HUES6 (cell line): ENCODE measurements at regions not wholly inside any gene's neighbourhood (a gene's known extent, or its start where the extent isn't known, plus 50 kb on each side); places are given as distances from the start of the nearest gene placed in this dataset.
"Not testable (repeated sequence)": the region's sequence is repeated elsewhere in the genome, so short reads cannot be mapped to it uniquely, and the experiment has no call there.

Experiments used
- H3K27ac ChIP-seq: 2 replicates; pipeline ENCODE4 v1.7.0; 2013; ENCODE audit warnings: low read depth, mild to moderate bottlenecking, low read length, inconsistent platforms
- H3K27me3 ChIP-seq: 2 replicates; pipeline ENCODE4 v1.6.1; 2013; ENCODE audit warnings: low read length; ENCODE audit not compliant: control insufficient read depth, insufficient read depth
- H3K36me3 ChIP-seq: 2 replicates; pipeline ENCODE4 v1.6.1; 2013; ENCODE audit warnings: low read length; ENCODE audit not compliant: control insufficient read depth, insufficient read depth
- H3K4me1 ChIP-seq: 2 replicates; pipeline ENCODE4 v1.6.1; 2013; ENCODE audit warnings: low read length; ENCODE audit not compliant: control insufficient read depth, insufficient read depth
- H3K4me3 ChIP-seq: 2 replicates; pipeline ENCODE4 v1.5.1; 2013; ENCODE audit warnings: low read depth, low read length
- H3K9ac ChIP-seq: one replicate; pipeline ENCODE4 v1.6.1; 2013; ENCODE audit warnings: mild to moderate bottlenecking, low read length
- H3K9me3 ChIP-seq: 2 replicates; pipeline ENCODE4 v1.6.1; 2013; ENCODE audit warnings: low read depth, low read length; ENCODE audit not compliant: control insufficient read depth, insufficient read depth

DNA sequence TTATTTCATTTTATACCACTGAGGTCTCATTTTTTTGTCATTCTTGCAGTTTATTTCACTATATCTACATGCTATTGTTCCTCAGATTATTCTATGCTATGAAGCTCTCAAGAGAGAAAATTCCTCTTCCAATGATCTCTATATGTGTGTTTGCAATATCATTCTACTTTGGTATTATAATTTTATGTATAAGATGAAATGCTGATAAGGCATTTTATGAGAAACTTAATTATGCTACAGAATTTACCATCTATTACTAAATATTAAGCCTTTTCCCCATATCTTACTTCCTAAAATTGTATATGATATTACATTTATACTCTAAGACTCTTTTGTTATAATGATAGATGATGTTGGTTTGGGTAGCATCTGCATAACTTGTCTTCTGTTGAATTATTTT lies 765.5 kb downstream of the KCNJ2 start:
- no peaks in the 10 kb centered on the region for H3K27me3 ChIP-seq
- H3K9ac ChIP-seq: no peak overlapping the region
- H3K9me3 ChIP-seq: no peaks in the 10 kb centered on the region
- H3K4me1 ChIP-seq: 0 out of 2 replicates have a peak, but pooled peaks cover 4% of the 10 kb centered on the region
- H3K4me3 ChIP-seq: no peak overlapping the region
- no peak overlapping the region for H3K27ac ChIP-seq
- H3K36me3 ChIP-seq: no peaks in the 10 kb centered on the region

DNA sequence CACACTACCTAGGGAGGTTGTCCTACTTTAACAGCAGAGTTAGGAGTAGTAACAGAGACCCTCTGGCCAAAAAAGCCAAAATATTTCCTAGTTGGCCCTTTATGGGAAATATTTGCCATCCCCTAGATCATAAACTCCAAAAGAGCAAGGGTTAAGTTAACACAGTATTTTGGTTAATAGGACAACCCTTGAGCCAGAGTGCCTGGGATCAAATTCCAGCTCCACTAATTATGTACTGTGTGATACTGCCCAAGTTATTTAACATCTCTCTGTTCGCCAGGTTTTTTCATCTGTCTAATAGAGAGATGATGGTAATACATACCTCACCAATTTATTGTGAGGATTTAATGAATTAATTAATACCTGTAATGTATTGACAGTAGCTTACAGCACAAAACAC lies 767.4 kb downstream of the KCNJ2 start:
- Histone ChIP-seq H3K36me3 (no peaks in the 10 kb centered on the region), H3K9ac (no peak overlapping the region), H3K9me3 (no peaks in the 10 kb centered on the region), H3K4me1 (0 out of 2 replicates have a peak, but pooled peaks cover 4% of the 10 kb centered on the region), H3K4me3 (no peak overlapping the region), H3K27ac (no peak overlapping the region), H3K27me3 (no peaks in the 10 kb centered on the region)

DNA sequence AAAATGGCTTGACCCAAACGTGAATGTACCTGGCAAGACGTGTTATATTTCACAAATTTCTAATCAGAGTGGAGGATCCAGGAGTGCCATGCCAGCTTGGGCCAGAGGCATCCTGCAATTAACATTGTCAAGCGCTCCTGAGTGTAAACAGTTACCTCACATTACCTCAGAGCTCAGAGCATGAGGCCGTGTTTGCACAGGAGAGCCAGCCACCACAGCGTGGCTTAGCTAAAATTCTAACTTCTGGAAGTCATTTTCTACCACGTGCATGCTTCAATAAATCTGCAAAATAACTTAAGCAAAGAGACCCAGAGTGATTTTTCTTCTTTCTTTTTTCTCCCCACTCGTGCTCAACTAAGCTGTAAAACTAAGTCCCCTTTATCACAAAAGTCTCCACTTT lies 769.0 kb downstream of the KCNJ2 start:
- Histone ChIP-seq H3K27ac (no peak overlapping the region), H3K4me1 (0 out of 2 replicates have a peak, but pooled peaks cover 4% of the 10 kb centered on the region), H3K4me3 (no peak overlapping the region), H3K9me3 (no peaks in the 10 kb centered on the region), H3K27me3 (no peaks in the 10 kb centered on the region), H3K36me3 (no peaks in the 10 kb centered on the region), H3K9ac (no peak overlapping the region)

DNA sequence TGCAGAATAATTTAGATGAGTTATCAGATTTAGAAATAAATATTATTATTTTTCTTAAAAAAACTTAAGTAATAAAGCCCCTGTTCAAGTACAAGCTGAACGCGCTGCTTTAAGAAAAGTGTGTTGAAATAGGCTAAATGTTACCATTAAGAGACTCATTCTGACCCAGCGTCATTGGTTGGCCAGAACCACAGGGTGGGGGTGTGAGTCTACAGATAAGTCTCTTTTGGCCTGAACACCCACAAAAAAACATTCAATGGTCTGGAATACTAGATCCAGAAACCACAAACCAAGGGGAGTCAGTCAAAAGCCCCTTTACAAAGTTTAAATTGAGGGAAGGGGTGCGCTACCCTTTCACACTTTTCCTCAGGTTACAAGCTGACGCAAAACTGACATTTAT lies 776.1 kb downstream of the KCNJ2 start:
- no peaks in the 10 kb centered on the region for H3K27me3 ChIP-seq
- no peak overlapping the region for H3K4me3 ChIP-seq
- peaks cover 7% of the 10 kb centered on the region; the same call in 1 of the 2 replicates for H3K4me1 ChIP-seq
- H3K27ac ChIP-seq: no peak overlapping the region
- H3K9me3 ChIP-seq: 0 out of 2 replicates have a peak, but pooled peaks cover 2% of the 10 kb centered on the region
- no peaks in the 10 kb centered on the region for H3K36me3 ChIP-seq
- H3K9ac ChIP-seq: no peak overlapping the region

DNA sequence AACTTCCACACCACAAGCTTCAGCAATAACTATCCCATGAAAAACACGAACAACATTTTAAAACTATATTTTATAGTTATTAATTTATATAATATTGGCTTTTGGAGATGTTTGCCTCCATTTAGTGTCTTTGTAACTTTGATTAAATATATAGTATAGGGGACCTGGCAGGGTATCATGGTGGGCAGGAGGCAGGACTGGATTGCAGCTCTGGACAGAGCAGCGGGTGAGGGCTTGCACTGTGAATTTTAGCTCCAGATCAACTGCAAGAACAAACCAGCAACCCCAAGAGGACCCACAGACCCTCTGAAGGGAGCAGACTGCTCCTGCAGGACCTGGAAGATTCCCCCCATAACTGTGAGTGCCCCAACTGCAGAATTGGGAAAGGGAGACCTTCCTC lies 777.9 kb downstream of the KCNJ2 start:
- no peaks in the 10 kb centered on the region for H3K36me3 ChIP-seq
- 0 out of 2 replicates have a peak, but pooled peaks cover 4% of the 10 kb centered on the region for H3K9me3 ChIP-seq
- no peak overlapping the region for H3K27ac ChIP-seq
- no peak overlapping the region for H3K9ac ChIP-seq
- peaks cover 7% of the 10 kb centered on the region; the same call in 1 of the 2 replicates for H3K4me1 ChIP-seq
- no peak overlapping the region for H3K4me3 ChIP-seq
- no peaks in the 10 kb centered on the region for H3K27me3 ChIP-seq

DNA sequence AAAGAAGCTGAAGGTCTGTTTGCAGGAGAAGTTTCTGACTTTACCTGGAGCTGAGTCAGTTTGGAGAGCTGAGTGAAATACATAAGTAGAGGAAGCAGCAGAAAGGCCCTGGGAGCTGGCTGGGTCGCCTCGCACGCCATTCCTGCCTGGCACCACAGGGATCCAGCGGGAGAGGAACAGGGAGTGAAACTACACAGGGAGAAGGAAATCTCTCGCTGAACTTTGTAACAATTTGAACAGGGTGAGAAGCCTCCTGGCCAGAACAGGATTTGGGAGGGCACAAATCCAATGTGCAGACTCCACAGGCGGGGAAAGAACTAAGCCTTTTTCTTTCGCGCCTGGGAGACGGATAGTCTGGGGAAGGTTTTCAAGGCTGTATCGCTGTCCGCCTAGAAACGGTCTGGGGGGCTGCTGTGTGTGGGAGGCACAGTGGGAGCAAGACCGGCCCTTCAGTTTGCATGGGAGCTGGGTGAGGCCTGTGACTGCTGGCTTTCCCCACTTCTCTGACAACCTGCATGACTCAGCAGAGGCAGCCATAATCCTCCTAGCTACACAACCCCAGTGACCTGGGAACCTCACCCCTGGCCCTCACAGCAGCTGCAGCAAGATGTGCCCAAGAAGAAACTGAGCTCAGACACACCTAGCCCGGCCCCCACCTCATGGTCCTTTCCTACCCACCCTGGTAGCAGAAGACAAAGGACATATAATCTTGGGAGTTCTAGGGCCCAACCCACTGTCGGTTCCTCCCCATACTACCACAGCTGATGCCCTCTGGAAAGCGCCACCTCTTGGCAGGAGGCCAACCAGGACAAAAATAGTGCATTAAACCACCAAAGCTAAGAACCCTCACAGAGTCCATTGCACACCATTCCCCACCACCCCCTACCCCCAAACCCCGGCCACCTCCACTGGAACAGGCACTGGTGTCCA lies 778.6 kb downstream of the KCNJ2 start:
- Histone ChIP-seq H3K9me3 (0 out of 2 replicates have a peak, but pooled peaks cover 4% of the 10 kb centered on the region), H3K4me1 (peaks cover 7% of the 10 kb centered on the region; the same call in 1 of the 2 replicates), H3K36me3 (no peaks in the 10 kb centered on the region), H3K27ac (no peak overlapping the region), H3K27me3 (no peaks in the 10 kb centered on the region), H3K4me3 (no peak overlapping the region), H3K9ac (no peak overlapping the region)

DNA sequence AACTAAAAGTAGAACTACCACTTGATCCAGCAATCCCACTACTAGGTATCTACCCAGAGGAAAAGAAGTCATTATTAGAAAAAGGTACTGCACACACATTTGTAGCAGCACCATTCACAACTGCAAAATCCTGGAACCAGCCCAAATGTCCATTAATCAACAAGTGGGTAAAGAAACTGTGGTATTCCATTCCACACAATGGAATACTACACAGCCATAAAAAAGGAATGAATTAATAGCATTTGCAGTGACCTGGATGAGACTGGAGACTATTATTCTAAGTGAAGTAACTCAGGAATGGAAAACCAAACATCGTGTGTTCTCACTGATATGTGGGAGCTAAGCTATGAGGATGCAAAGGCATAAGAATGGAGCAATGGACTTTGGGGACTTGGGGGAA lies 783.8 kb downstream of the KCNJ2 start:
- H3K27ac ChIP-seq, H3K36me3 ChIP-seq, H3K9me3 ChIP-seq, H3K4me3 ChIP-seq, H3K9ac ChIP-seq, H3K4me1 ChIP-seq, H3K27me3 ChIP-seq: not testable (repeated sequence)

DNA sequence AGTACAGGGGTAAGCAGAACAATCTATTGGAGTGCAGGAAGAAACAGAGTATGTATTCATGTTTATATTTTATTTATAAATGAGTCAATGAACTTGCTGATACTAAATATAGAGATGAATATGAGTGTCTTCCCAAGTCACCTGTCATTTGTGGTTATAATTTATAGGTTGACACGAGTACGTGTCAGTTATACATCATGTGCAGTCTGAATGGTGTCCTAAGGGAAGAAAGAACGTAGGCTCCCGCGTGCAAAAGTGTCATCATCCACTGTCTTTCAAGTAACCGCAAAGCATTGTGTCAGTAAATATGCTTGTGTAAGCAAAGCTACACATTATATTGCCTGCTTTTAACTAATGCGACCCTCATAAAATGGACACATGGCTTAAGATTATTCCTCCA lies 786.1 kb downstream of the KCNJ2 start:
- H3K9ac ChIP-seq: no peak overlapping the region
- H3K4me3 ChIP-seq: no peak overlapping the region
- H3K4me1 ChIP-seq: no peaks in the 10 kb centered on the region
- H3K9me3 ChIP-seq: 0 out of 2 replicates have a peak, but pooled peaks cover 3% of the 10 kb centered on the region
- H3K27me3 ChIP-seq: no peaks in the 10 kb centered on the region
- H3K27ac ChIP-seq: no peak overlapping the region
- no peaks in the 10 kb centered on the region for H3K36me3 ChIP-seq

DNA sequence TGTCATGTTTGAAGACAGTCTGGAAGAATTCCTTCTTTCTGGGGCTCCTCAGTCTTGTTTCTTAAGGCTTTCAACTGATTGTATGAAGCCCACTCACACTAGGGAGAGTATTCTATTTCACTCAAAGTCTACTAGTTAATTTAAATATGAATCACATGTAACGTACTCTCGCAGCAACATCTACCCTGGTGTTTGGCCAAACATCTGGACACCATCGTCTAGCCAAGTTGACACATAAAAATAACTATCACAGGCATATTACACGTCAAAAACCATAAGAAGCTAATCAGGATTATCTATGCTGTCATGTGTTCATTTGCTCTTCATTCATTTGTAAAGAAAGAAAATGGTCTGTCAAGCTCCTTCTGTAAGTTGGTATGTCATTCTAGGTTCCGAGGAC lies 787.4 kb downstream of the KCNJ2 start:
- Histone ChIP-seq H3K4me1 (no peaks in the 10 kb centered on the region), H3K27ac (no peak overlapping the region), H3K36me3 (no peaks in the 10 kb centered on the region), H3K9ac (no peak overlapping the region), H3K27me3 (no peaks in the 10 kb centered on the region), H3K4me3 (no peak overlapping the region), H3K9me3 (no peaks in the 10 kb centered on the region)

DNA sequence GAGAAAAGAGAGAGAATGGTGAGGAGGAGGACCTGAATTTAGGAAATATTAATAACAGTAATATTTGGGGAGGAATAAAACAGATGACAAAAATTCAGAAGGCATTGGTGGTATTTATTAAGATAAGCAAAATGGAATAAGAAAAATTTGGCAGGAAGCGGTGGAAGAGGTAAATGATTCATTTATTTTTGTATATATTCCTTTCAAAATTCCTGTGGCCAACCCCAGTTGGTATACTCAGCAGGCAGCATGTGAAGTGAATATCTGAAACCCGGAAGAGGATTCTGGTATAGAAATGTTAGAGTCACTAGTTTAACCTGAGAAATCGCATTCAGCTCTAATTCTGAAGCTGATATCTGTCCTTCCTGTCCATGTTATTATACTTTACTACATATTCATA lies 792.0 kb downstream of the KCNJ2 start:
- Histone ChIP-seq H3K4me1 (no peaks in the 10 kb centered on the region), H3K9ac (no peak overlapping the region), H3K36me3 (no peaks in the 10 kb centered on the region), H3K27me3 (no peaks in the 10 kb centered on the region), H3K27ac (no peak overlapping the region), H3K9me3 (peaks cover 7% of the 10 kb centered on the region; the same call in 1 of the 2 replicates), H3K4me3 (no peak overlapping the region)

DNA sequence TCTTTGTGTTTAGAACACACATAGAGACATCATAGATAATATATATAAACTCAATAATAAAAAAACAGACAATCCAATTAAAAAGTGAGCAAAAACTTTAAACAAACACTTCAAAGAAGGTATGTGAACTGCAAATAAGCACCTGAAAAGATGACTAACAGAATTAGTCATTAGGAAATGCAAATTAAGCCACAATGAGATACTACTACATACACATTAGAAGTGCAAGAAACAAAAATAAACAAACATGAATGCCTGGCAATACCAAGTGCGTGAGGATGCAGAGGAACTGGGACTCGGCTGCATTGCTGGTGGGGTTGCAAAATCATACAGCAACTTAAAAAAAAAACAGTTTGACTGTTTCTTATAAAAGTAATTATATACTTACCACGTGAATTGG lies 799.0 kb downstream of the KCNJ2 start:
- no peaks in the 10 kb centered on the region for H3K36me3 ChIP-seq
- no peak overlapping the region for H3K27ac ChIP-seq
- no peaks in the 10 kb centered on the region for H3K27me3 ChIP-seq
- no peaks in the 10 kb centered on the region for H3K4me1 ChIP-seq
- H3K9me3 ChIP-seq: peaks cover 14% of the 10 kb centered on the region
- H3K4me3 ChIP-seq: no peak overlapping the region
- H3K9ac ChIP-seq: no peak overlapping the region
